Thyroid gland (tissue), 4 donors: ENCODE measurements at regions not wholly inside any gene's neighbourhood (a gene's known extent, or its start where the extent isn't known, plus 50 kb on each side); places are given as distances from the start of the nearest gene placed in this dataset.

Source experiments
- DNase-seq, 2 donors: peaks; one replicate each; pipeline ENCODE4 v3.0.0-alpha.2; 2019
- H3K27ac ChIP-seq, 3 donors: fragments of 200-600 bp; sonication (generic); 1 replicate in 2 of 3; 2 replicates in 1 of 3; pipeline ENCODE4 v1.5.1; 2016 to 2019; ENCODE audit warnings: mild to moderate bottlenecking in 1 of 3, moderate library complexity in 1 of 3
- H3K27me3 ChIP-seq: fragments of 200-600 bp; sonication (generic); one replicate; pipeline ENCODE4 v1.5.1; 2019
- H3K36me3 ChIP-seq, 2 donors: fragments of 200-600 bp; sonication (generic); one replicate each; pipeline ENCODE4 v1.5.1; 2016 to 2019
- H3K4me1 ChIP-seq, 2 donors: fragments of 200-600 bp; sonication (generic); one replicate each; pipeline ENCODE4 v1.5.1; 2017 to 2019
- H3K4me3 ChIP-seq, 3 donors: fragments of 200-600 bp; sonication (generic); replicated peaks in 1 of 3; 1 replicate in 2 of 3; 2 replicates in 1 of 3; pipeline ENCODE4 v1.5.1; 2016; ENCODE audit warnings: mild to moderate bottlenecking in 1 of 3
- H3K9me3 ChIP-seq: fragments of 200-600 bp; sonication (generic); one replicate; pipeline ENCODE4 v1.5.1; 2017
- POLR2A ChIP-seq, 2 donors: fragments of 450-650 bp; IDR thresholded peaks; one replicate each; pipeline ENCODE4 v1.6.1; 2017; ENCODE audit warnings: antibody characterized with exemption in 2 of 2, mild to moderate bottlenecking in 2 of 2, moderate library complexity in 1 of 2
- WGBS, 2 donors: methylation state at CpG; one replicate each; pipeline ENCODE4 v1.1.5; 2017; 5-methylcytosine and 5-hydroxymethylcytosine counted together
- intact Hi-C: fragments of 100-400 bp; cut with DNase I; formaldehyde crosslinking; loops from one replicate; pipeline ENCODE4 v1.15.1; 2023
- TF ChIP-seq, protein P1 (sequence below), 6 experiments: fragments of 200-600 bp in 3 of 6; fragments of 450-650 bp in 3 of 6; sonication (generic) in 3 of 6; IDR thresholded peaks; one replicate each; pipeline ENCODE4 v1.5.1; 2016 to 2019; ENCODE audit warnings: antibody characterized with exemption in 6 of 6, mild to moderate bottlenecking in 2 of 6, inconsistent platforms in 1 of 6, moderate library complexity in 1 of 6

DNA sequence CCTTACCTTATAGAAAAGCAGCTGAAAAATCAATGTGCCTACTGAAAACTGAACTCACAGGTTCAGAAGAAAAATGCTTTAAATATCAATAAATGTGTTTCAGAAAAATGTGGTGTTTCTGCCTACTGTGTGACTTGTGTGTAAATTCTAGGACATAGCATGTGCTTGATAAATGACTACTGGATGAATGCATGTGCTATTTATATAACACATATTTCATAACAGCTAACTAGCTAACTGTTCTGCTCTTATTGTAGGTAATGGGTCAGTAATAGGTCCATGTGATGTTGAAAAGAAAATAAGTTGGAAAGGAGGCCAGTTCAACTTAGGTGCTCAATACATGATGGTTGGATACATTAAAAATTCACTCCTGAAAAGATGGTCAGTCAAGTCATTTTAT lies 993.0 kb upstream of the LCORL start:
- intact Hi-C loops: no loop called here
- DNase-seq: no peak

DNA sequence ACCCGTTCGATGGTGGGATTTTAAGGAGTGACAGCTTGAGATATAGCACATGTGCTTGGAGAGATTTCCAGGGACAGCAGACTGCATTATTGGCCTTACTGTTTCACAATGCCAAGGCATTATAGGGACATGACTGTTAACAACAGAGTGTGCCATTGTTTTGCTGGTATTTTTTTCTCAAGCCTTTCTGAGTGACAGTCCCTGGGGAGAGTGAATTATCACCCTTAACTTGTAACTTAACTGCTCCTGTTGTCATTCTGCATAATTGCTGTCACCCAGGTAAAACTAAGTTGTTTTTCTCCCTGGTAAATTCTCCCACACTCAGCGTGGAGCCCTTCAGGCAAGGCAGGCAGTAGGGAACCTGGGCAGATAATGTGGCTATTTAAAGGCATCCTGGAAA lies 989.2 kb upstream of the LCORL start:
- Histone ChIP-seq H3K4me1 (no peaks in the 10 kb centered on the region), H3K9me3 (no peaks in the 10 kb centered on the region), H3K36me3 (no peaks in the 10 kb centered on the region), H3K27me3 (no peaks in the 10 kb centered on the region), H3K4me3 (no peak overlapping the region), H3K27ac (no peak overlapping the region)
- intact Hi-C loops: no loop called here
- 67 to 75% methylated on average over 3 of the region's 3 CpGs for WGBS, 2 donors
- DNase-seq: no peak
- TF ChIP-seq POLR2A (IDR thresholded peaks at IDR 0.05): no peak
- TF ChIP-seq, protein P1, sequence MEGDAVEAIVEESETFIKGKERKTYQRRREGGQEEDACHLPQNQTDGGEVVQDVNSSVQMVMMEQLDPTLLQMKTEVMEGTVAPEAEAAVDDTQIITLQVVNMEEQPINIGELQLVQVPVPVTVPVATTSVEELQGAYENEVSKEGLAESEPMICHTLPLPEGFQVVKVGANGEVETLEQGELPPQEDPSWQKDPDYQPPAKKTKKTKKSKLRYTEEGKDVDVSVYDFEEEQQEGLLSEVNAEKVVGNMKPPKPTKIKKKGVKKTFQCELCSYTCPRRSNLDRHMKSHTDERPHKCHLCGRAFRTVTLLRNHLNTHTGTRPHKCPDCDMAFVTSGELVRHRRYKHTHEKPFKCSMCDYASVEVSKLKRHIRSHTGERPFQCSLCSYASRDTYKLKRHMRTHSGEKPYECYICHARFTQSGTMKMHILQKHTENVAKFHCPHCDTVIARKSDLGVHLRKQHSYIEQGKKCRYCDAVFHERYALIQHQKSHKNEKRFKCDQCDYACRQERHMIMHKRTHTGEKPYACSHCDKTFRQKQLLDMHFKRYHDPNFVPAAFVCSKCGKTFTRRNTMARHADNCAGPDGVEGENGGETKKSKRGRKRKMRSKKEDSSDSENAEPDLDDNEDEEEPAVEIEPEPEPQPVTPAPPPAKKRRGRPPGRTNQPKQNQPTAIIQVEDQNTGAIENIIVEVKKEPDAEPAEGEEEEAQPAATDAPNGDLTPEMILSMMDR (IDR thresholded peaks at IDR 0.05): no peak

More for the DNA sequence above, 993.0 kb upstream of the LCORL start:
- H3K4me3 ChIP-seq: no peak overlapping the region
- TF ChIP-seq, protein P1 (IDR thresholded peaks at IDR 0.05): no peak
- TF ChIP-seq POLR2A (IDR thresholded peaks at IDR 0.05): no peak
- no peaks in the 10 kb centered on the region for H3K36me3 ChIP-seq
- H3K27me3 ChIP-seq: no peaks in the 10 kb centered on the region
- no peak overlapping the region for H3K27ac ChIP-seq
- H3K4me1 ChIP-seq: no peaks in the 10 kb centered on the region
- H3K9me3 ChIP-seq: no peaks in the 10 kb centered on the region

DNA sequence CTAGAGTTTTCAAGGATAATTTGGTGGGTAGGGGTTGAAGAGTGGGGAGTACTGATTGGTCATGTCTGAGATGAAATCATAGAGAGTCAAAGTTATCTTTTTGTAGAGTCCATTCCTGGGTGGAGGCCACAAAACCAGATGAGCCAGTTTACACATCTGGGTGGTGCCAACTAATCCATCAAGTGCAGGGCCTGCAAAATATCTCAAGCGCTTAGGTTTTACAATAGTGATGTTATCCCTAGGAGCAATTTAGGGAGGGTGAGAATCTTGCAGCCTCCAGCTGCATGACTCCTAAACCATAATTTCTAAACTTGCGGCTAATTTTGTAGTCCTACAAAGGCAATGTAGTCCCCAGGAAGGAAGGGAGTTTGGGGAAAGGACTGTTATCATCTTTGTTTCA lies 988.3 kb upstream of the LCORL start:
- DNase-seq: no peak
- 78 to 86% methylated on average over 2 of the region's 2 CpGs for WGBS, 2 donors
- no peaks in the 10 kb centered on the region for H3K36me3 ChIP-seq
- no peak overlapping the region for H3K27ac ChIP-seq
- no peaks in the 10 kb centered on the region for H3K9me3 ChIP-seq
- H3K27me3 ChIP-seq: no peaks in the 10 kb centered on the region
- no peaks in the 10 kb centered on the region for H3K4me1 ChIP-seq
- H3K4me3 ChIP-seq: no peak overlapping the region
- TF ChIP-seq, protein P1 (IDR thresholded peaks at IDR 0.05): no peak
- no peak for TF ChIP-seq POLR2A (IDR thresholded peaks at IDR 0.05)
- intact Hi-C loops: no loop called here

DNA sequence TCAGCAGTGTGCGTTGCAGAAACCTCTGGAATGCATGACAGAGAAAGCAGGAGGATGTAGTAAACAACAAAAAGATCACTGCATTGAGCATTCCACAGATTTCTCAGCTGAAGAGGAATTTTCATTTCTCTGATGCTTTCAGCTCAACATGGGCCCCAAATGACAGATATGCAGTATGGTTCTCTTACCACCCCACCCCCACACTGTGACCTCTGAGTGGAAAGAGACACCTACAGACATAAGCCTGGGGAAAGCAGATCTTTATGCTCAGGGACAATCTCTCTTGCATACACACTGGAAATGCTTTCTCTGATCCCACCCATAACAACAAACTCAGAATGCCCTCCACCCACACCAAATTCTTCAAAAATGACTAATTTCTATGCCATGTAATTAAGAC lies 983.7 kb upstream of the LCORL start:
- intact Hi-C loops: no loop called here
- Histone ChIP-seq H3K9me3 (no peaks in the 10 kb centered on the region), H3K27me3 (no peaks in the 10 kb centered on the region), H3K36me3 (no peaks in the 10 kb centered on the region), H3K27ac (no peak overlapping the region), H3K4me3 (no peak overlapping the region), H3K4me1 (no peaks in the 10 kb centered on the region)
- TF ChIP-seq, protein P1 (IDR thresholded peaks at IDR 0.05): no peak
- no peak for TF ChIP-seq POLR2A (IDR thresholded peaks at IDR 0.05)
- 54 to 70% methylated on average over 1 of the region's 1 CpG for WGBS, 2 donors
- DNase-seq: no peak

DNA sequence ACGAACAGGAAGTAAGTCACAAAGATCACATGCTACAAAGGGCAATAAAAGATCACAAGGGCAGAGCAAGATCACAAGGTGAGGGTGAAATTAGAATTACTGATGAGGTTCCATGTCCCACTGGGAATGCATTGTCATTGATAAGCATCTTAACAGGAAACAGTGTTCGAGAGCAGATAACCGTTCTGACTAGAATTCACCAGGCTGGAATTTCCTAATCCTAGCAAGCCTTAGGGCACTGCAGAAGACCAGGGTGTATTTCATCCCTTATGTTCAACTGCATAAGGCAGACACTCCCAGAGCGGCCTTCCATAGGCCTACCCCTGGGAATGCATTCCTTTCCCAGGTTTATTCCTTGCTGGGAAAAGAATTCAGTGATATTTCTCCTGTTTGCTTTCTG lies 980.6 kb upstream of the LCORL start:
- H3K4me3 ChIP-seq: no peak overlapping the region
- H3K4me1 ChIP-seq: no peaks in the 10 kb centered on the region
- no peaks in the 10 kb centered on the region for H3K36me3 ChIP-seq
- intact Hi-C loops: no loop called here
- WGBS, 2 donors: 87 to 93% methylated on average over 4 of the region's 4 CpGs
- no peaks in the 10 kb centered on the region for H3K27me3 ChIP-seq
- no peak for TF ChIP-seq POLR2A (IDR thresholded peaks at IDR 0.05)
- TF ChIP-seq, protein P1 (IDR thresholded peaks at IDR 0.05): no peak
- no peaks in the 10 kb centered on the region for H3K9me3 ChIP-seq
- no peak for DNase-seq
- no peak overlapping the region for H3K27ac ChIP-seq
